Osteoblast (primary cell): ENCODE measurements at regions not wholly inside any gene's neighbourhood (a gene's known extent, or its start where the extent isn't known, plus 50 kb on each side); places are given as distances from the start of the nearest gene placed in this dataset.

Experiments
- DNase-seq: peaks from one replicate; pipeline ENCODE4 v3.0.0; 2011; ENCODE audit warnings: low spot score, mixed read lengths; ENCODE audit not compliant: insufficient read length; ENCODE audit errors: missing footprints
- H2AFZ ChIP-seq: 2 replicates; pipeline ENCODE4 v1.6.0; 2011; ENCODE audit warnings: mild to moderate bottlenecking, low read length
- H3K27ac ChIP-seq: 2 replicates; pipeline ENCODE4 v1.5.1; 2011; ENCODE audit warnings: mild to moderate bottlenecking, low read depth, low read length, moderate library complexity
- H3K27me3 ChIP-seq: 2 replicates; pipeline ENCODE4 v1.6.0; 2012; ENCODE audit warnings: mild to moderate bottlenecking, control low read depth, inconsistent platforms, low read length, moderate library complexity; ENCODE audit not compliant: insufficient read depth
- H3K36me3 ChIP-seq: 2 replicates; pipeline ENCODE4 v1.5.1; 2011; ENCODE audit warnings: mild to moderate bottlenecking, low read length, control low read depth, moderate library complexity; ENCODE audit not compliant: insufficient read depth
- H3K4me1 ChIP-seq: 2 replicates; pipeline ENCODE4 v1.5.1; 2011; ENCODE audit warnings: mild to moderate bottlenecking, low read length, control low read depth, moderate library complexity; ENCODE audit not compliant: insufficient read depth
- H3K4me2 ChIP-seq: 2 replicates; pipeline ENCODE4 v1.6.0; 2011; ENCODE audit warnings: mild to moderate bottlenecking, low read length; ENCODE audit not compliant: insufficient read depth
- H3K4me3 ChIP-seq: fragments of 200-600 bp; sonication (generic); 3 replicates; pipeline ENCODE4 v1.5.1; 2012; ENCODE audit warnings: mild to moderate bottlenecking, low read length, inconsistent platforms; ENCODE audit not compliant: insufficient read depth
- H3K79me2 ChIP-seq: 2 replicates; pipeline ENCODE4 v1.6.0; 2012; ENCODE audit warnings: mild to moderate bottlenecking, low read length, control low read depth, inconsistent platforms; ENCODE audit not compliant: insufficient read depth
- H3K9me3 ChIP-seq: 2 replicates; pipeline ENCODE4 v1.5.1; 2011; ENCODE audit warnings: low read depth, low read length, control low read depth
- H4K20me1 ChIP-seq: 2 replicates; pipeline ENCODE4 v1.6.0; 2012; ENCODE audit warnings: mild to moderate bottlenecking, low read length, control low read depth; ENCODE audit not compliant: insufficient read depth
- TF ChIP-seq, protein P1 (sequence below): IDR thresholded peaks from 2 replicates; pipeline ENCODE4 v1.5.1; 2011; ENCODE audit warnings: mild to moderate bottlenecking, low read depth, low read length, moderate library complexity; ENCODE audit errors: extremely low read depth

DNA sequence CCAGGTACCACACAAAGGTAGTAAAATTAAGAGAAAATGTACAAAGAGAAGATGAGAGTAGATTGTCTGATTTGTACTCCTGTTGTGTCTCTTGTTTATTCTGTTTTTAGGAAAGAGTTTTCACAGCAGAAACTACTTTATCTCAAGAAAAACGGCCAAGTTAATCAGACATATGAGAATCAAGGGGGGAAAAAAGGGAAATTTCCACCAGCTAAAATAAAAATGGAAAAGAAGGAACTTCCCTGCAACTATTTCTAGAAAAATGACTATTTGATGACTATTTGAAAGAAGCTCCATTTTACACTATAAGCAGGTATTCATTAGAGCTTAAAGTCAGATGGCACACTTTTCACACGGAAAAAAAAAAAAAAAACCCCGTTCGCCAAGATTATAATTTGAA is 56.5 kb downstream of the EPRS1 start:
- Histone ChIP-seq H3K9me3 (no peaks in the 10 kb centered on the region), H3K4me1 (no peaks in the 10 kb centered on the region), H3K79me2 (no peaks in the 10 kb centered on the region), H3K27me3 (no peaks in the 10 kb centered on the region), H3K4me3 (no peak overlapping the region), H3K4me2 (no peak overlapping the region), H3K36me3 (peaks cover 25% of the 10 kb centered on the region), H4K20me1 (no peaks in the 10 kb centered on the region), H2AFZ (no peak overlapping the region), H3K27ac (no peak overlapping the region)
- TF ChIP-seq, protein P1, sequence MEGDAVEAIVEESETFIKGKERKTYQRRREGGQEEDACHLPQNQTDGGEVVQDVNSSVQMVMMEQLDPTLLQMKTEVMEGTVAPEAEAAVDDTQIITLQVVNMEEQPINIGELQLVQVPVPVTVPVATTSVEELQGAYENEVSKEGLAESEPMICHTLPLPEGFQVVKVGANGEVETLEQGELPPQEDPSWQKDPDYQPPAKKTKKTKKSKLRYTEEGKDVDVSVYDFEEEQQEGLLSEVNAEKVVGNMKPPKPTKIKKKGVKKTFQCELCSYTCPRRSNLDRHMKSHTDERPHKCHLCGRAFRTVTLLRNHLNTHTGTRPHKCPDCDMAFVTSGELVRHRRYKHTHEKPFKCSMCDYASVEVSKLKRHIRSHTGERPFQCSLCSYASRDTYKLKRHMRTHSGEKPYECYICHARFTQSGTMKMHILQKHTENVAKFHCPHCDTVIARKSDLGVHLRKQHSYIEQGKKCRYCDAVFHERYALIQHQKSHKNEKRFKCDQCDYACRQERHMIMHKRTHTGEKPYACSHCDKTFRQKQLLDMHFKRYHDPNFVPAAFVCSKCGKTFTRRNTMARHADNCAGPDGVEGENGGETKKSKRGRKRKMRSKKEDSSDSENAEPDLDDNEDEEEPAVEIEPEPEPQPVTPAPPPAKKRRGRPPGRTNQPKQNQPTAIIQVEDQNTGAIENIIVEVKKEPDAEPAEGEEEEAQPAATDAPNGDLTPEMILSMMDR: no peak
- DNase-seq: no peak

DNA sequence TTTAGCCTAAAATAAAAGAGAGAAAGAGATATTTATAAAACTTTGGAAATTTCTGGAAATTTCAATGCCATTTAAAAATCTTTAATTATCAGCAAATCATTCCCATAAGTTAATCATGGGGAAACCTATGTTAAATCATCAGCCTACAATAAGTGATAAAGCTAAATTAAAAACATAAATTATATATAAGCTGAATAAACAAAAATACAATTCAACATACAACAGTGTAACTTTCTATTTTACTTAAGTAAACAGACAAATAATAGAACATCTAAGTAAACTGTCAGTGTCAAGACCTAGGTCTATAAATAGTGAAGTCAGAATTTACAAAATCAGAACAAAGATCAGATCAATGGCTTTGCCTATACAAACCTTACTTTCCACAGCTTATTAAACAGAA is 57.5 kb downstream of the EPRS1 start:
- peaks cover 34% of the 10 kb centered on the region for H3K36me3 ChIP-seq
- no peak overlapping the region for H3K4me2 ChIP-seq
- TF ChIP-seq, protein P1: no peak
- DNase-seq: no peak
- no peaks in the 10 kb centered on the region for H3K27me3 ChIP-seq
- no peak overlapping the region for H2AFZ ChIP-seq
- no peaks in the 10 kb centered on the region for H3K4me1 ChIP-seq
- no peak overlapping the region for H3K4me3 ChIP-seq
- no peaks in the 10 kb centered on the region for H3K9me3 ChIP-seq
- no peaks in the 10 kb centered on the region for H3K79me2 ChIP-seq
- no peaks in the 10 kb centered on the region for H4K20me1 ChIP-seq
- no peak overlapping the region for H3K27ac ChIP-seq

DNA sequence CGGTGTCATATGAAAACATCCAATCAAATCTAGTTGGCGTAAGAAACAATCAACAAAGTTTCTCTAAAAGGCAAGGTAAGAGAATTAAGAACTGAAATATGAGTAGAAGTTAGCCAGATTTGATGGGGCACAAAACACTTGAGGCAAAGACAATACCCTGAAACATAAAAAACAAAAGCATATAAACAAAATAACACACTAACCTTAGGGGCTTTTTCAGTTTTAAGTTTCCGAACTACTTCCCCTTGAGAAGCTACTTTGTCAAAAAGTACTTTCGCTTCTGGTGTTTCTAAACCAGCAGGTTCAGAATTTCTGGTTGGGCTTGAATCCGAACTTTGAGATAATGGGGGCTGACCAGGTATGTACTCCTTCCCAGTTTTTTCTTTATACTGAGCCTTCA is 57.9 kb downstream of the EPRS1 start:
- no peaks in the 10 kb centered on the region for H4K20me1 ChIP-seq
- peaks cover 37% of the 10 kb centered on the region for H3K36me3 ChIP-seq
- no peaks in the 10 kb centered on the region for H3K9me3 ChIP-seq
- no peak overlapping the region for H3K4me3 ChIP-seq
- H3K27me3 ChIP-seq: no peaks in the 10 kb centered on the region
- H3K79me2 ChIP-seq: no peaks in the 10 kb centered on the region
- no peak overlapping the region for H3K4me2 ChIP-seq
- no peak overlapping the region for H3K27ac ChIP-seq
- H3K4me1 ChIP-seq: no peaks in the 10 kb centered on the region
- no peak for DNase-seq
- H2AFZ ChIP-seq: no peak overlapping the region
- TF ChIP-seq, protein P1: no peak

DNA sequence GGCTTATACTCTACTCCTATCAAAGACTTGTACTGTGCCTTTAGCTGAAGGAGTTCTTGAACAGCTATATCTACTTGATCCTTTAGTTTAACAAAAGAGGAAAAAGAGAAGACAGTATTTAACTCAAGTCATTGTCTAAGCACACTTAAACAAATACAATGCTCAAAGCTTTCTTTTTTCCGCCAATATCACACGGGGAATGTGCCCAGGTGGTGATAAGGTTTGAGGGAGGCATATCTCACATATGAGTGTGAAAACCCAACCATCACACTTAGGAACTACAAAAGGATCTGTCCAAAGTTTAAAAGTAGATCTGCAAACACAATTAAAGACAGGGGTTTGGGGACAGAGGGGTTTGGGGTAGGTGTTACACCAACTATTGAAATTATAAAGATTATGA is 59.0 kb upstream of the SLC30A10 start:
- DNase-seq: no peak
- Histone ChIP-seq H3K4me2 (no peak overlapping the region), H2AFZ (no peak overlapping the region), H3K79me2 (no peaks in the 10 kb centered on the region), H3K27ac (no peak overlapping the region), H4K20me1 (no peaks in the 10 kb centered on the region), H3K9me3 (no peaks in the 10 kb centered on the region), H3K4me1 (no peaks in the 10 kb centered on the region), H3K4me3 (no peak overlapping the region), H3K36me3 (peaks cover 47% of the 10 kb centered on the region), H3K27me3 (no peaks in the 10 kb centered on the region)
- TF ChIP-seq, protein P1: no peak
